ENCODE measurements at regions not wholly inside any gene's neighbourhood (a gene's known extent, or its start where the extent isn't known, plus 50 kb on each side); places are given as distances from the start of the nearest gene placed in this dataset.
"Not testable (repeated sequence)": the region's sequence is repeated elsewhere in the genome, so short reads cannot be mapped to it uniquely, and the experiment has no call there.

DNA sequence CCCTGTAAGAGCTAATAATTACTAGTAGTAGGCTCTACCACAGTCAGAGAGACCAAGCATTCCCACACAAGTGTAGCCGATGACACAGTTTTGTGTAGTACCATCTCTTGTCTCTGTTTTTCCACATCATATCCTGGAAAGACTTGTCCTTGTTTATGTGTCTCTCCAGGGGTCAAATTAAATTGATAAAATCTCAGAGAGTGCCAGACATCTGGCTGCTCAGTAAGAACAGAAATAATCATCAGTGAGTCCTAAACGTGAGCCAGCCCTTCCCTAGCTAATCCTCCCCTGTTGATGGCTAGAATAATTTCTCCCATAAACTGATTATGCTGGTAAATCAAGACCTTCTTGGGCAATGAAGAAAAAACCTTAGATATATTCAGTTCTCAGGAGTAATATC lies 111.4 kb upstream of the GRAMD1B start:
- TF ChIP-seq CTCF (IDR thresholded peaks at IDR 0.05; ENCODE audit: low read depth, low read length) = no peak
- no peak for DNase-seq (ENCODE audit: low read depth in 2 of 2)
- H3K4me3 ChIP-seq (replicated peaks in 1 of 2; ENCODE audit: low read depth in 2 of 2, low read length in 2 of 2) = no peak overlapping the region

- DNase-seq (ENCODE audit: low read depth in 2 of 2); H3K4me3 ChIP-seq (replicated peaks in 1 of 2; ENCODE audit: low read depth in 2 of 2, low read length in 2 of 2): not testable (repeated sequence)
Measured at GRCh38 chr11:123318132-123318531, 111.9 kb upstream of the GRAMD1B start.

DNA sequence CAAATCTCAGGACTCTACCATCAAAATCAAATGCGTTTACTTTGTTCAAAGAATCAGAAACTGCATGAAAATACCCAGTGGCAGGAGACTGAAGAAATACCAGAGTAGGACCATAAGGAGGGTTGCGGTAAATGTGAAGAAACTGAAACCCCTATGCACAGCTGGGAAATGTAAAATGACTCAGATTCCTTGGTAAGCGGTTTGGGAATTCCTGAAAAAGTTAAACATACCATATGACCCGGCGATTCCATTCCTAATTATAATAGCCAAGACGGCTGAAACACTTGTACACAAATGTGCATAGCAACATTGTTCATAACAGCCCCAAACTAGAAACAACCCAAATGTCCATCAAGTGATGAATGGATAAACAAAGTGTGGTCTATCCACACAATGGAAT lies 114.1 kb upstream of the GRAMD1B start:
- DNase-seq (ENCODE audit: low read depth in 2 of 2) = peak; percentile 36 to 39
- no peak for TF ChIP-seq CTCF (IDR thresholded peaks at IDR 0.05; ENCODE audit: low read depth, low read length)
- H3K4me3 ChIP-seq (replicated peaks in 1 of 2; ENCODE audit: low read depth in 2 of 2, low read length in 2 of 2) = no peak overlapping the region

GRCh38 chr11:123314972-123315371 lies 115.1 kb upstream of the GRAMD1B start:
- TF ChIP-seq CTCF (IDR thresholded peaks at IDR 0.05; ENCODE audit: low read depth, low read length) = no peak
- no peak for DNase-seq (ENCODE audit: low read depth in 2 of 2)
- no peak overlapping the region for H3K4me3 ChIP-seq (replicated peaks in 1 of 2; ENCODE audit: low read depth in 2 of 2, low read length in 2 of 2)

DNA sequence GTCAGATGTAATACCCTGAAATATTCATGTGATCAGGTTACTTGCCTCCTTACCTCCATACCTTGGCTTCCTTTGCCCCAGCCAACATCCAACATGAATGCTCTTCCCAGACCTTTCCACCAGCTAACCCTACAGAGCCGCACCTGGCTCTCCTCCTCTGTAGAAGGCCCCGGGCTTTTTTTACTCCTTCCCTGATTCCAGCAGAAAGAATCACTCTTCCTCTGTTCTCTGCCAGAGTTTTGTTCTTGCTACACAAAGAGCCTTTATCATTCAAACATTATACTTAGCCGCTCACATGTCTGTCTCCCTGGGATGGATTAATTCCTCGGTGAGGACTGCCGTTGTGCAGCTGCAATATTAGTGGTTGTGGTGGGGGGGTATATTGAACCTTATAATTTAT lies 116.8 kb upstream of the GRAMD1B start:
- TF ChIP-seq CTCF (IDR thresholded peaks at IDR 0.05; ENCODE audit: low read depth, low read length) = no peak
- DNase-seq (ENCODE audit: low read depth in 2 of 2) = no peak
- no peak overlapping the region for H3K4me3 ChIP-seq (replicated peaks in 1 of 2; ENCODE audit: low read depth in 2 of 2, low read length in 2 of 2)

GRCh38 chr11:123308077-123308476 lies 113.0 kb upstream of the CLMP start:
- H3K4me3 ChIP-seq (replicated peaks in 1 of 2; ENCODE audit: low read depth in 2 of 2, low read length in 2 of 2) = no peak overlapping the region
- DNase-seq (ENCODE audit: low read depth in 2 of 2) = peak; percentile 24 to 84
- TF ChIP-seq CTCF (IDR thresholded peaks at IDR 0.05; ENCODE audit: low read depth, low read length) = no peak

GRCh38 chr11:123307276-123307675 lies 112.2 kb upstream of the CLMP start:
- no peak for TF ChIP-seq CTCF (IDR thresholded peaks at IDR 0.05; ENCODE audit: low read depth, low read length)
- no peak overlapping the region for H3K4me3 ChIP-seq (replicated peaks in 1 of 2; ENCODE audit: low read depth in 2 of 2, low read length in 2 of 2)
- DNase-seq (ENCODE audit: low read depth in 2 of 2) = no peak

Measured in cardiac fibroblast (primary cell).